ENCODE measurements at regions not wholly inside any gene's neighbourhood (a gene's known extent, or its start where the extent isn't known, plus 50 kb on each side); places are given as distances from the start of the nearest gene placed in this dataset.
"Not testable (repeated sequence)": the region's sequence is repeated elsewhere in the genome, so short reads cannot be mapped to it uniquely, and the experiment has no call there.

DNA sequence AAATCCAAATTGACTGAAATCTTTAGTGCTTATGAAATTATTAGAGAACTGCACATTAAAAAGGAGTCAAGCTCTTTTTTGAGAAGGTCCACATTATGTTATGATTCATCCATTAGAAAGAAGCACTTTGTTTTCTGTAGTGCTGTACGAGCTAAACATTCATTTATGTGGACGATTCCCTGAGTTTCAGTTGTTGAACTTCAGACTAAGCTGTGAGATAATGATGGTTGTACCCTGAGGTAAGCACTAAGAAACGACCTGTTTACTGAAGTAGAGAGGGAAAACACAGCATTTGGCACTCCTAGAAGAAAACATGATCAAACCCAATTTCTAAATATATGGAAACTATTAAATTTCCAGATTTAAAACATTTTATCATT, 67.3 kb upstream of the ATP2B1 start:
- no peak for DNase-seq (ENCODE audit: low read depth in 3 of 3, low spot score in 2 of 3)

DNA sequence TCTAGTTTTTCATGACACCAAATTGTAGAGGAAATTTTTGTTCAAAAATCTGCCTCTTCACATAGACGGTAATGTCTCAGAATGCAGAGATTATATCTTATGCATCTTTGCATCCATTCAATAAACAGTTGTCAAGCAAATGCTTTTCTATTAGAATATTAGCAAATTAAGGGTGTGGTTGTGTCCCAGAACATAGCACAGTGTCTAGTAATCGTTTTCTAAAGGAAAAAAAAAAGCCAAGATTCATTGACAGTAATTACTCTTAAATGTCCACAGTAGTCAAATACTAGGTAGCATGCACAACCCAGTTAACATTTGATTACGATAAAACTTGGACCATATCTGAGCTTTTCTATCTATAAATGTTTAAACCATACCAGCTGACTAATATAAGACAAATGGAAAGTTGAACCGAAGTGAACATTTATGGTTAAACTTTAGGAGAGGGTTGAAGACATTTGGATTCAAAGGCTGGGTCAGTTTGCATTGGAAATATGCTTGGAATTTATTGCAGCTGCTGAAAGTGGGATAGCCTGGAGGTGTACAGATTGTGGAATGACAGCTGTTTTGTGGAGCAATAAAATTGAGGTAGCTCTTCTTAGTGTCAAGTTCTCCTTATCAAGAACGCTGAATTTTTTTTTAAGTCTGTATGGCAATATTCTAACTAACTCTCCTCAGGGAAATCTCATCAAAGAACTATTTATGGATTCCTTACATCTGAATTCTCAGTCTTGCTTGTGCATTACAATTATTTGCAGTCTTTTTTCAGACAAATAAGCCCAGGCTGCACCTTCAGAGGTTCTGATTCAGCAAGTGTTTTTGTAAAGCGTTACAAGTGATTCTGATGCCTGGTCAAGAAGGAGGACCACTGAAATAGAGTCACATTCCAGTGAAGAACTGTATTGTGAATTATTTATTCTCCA, 66.7 kb upstream of the ATP2B1 start:
- DNase-seq (ENCODE audit: low read depth in 3 of 3, low spot score in 2 of 3), result no peak

DNA sequence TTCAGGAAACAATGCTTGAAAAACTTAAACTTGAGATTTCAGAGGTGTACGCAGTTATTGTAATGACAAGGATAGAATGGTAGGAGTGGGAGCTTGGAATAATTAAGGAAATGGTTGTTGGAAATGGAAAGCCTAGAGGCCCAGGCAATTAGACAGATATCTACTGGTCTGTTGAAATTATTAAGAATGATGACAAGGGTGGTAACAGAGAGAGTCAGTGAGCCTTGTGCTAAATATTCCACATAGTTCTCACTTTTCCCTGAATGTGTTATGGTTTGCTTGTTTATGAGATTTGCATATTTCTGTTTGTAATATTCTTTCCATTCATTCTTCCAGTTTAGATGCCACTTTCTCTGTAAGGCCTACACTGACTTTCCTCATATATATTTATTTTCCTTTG, 66.0 kb upstream of the ATP2B1 start:
- no peak for DNase-seq (ENCODE audit: low read depth in 3 of 3, low spot score in 2 of 3)

DNA sequence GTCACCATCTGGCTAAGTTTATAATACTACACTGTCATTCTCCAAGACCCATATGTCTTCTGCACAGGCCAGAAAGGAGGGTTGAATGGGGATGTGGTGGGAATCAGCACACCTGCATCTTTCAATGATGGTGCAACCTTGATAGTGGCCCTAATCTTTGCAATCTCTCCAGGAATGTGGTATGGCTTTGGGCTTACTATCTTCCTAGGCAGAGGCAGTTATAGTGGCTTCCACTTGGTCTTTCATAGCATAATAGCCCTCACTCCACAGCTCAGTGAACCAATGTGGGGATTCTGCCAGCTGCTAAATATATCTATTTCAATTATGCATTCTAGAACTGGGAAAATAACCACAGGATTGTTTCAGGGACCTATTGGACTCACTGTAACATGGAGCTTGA, 61.8 kb upstream of the ATP2B1 start:
- no peak for DNase-seq (ENCODE audit: low read depth in 3 of 3, low spot score in 2 of 3)

DNA sequence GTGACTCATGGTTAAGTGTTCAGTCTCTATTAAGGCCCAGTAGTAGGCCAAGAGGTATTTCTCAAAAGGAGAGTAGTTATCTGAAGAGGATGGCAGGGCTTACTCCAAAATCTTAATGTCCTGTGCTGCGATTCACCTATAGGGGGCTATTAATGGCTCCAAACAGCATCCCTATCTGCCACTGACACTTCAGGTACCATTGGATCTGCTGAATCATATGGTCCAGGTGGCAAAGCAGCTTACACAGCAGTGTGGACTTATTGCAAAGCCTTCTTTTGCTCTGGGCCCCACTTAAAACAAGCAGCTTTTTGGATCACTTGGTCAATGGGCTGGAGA, 60.8 kb upstream of the ATP2B1 start:
- no peak for DNase-seq (ENCODE audit: low read depth in 3 of 3, low spot score in 2 of 3)

DNA sequence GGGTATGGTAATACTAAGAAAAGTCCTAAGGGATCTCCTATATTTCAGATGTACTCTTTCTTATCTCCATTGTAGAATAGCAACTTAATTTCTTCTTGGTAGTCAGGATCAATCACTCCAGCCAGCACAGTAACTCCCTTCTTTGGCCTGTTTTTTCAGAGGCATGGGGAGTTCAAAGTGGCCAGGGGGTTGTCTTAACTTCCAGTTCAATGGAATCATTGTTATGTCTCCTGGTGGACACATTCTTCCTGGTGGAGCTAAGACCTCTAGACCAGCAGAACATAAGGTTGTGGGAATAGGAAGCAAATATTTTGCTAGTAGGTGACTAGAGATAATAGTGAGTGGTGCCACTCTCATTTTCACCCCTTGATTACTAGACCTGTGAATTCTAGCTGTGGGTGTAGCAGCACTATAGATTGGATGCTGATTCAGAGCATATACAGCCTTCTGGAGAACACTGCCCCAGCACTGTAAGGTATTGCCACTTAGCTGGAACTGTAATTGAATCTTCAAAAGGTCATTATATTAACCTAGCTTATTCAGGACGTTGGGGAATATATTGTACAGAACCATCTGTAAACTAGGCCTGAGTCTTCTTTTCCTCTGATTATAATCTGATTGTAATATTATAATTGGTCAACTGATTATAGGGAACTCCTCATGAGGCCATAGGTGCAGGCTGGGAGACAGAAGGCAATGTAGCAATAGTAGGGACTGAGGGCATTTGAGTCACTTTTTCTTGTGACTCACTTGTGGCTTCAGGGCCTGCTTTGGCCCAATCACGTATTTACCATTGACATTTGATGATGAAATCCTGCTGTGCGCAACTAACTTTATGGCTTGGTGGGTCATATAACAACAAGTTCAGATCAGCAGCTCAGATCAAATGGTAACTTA, 60.2 kb upstream of the ATP2B1 start:
- DNase-seq (ENCODE audit: low read depth in 3 of 3, low spot score in 2 of 3), result no peak

DNA sequence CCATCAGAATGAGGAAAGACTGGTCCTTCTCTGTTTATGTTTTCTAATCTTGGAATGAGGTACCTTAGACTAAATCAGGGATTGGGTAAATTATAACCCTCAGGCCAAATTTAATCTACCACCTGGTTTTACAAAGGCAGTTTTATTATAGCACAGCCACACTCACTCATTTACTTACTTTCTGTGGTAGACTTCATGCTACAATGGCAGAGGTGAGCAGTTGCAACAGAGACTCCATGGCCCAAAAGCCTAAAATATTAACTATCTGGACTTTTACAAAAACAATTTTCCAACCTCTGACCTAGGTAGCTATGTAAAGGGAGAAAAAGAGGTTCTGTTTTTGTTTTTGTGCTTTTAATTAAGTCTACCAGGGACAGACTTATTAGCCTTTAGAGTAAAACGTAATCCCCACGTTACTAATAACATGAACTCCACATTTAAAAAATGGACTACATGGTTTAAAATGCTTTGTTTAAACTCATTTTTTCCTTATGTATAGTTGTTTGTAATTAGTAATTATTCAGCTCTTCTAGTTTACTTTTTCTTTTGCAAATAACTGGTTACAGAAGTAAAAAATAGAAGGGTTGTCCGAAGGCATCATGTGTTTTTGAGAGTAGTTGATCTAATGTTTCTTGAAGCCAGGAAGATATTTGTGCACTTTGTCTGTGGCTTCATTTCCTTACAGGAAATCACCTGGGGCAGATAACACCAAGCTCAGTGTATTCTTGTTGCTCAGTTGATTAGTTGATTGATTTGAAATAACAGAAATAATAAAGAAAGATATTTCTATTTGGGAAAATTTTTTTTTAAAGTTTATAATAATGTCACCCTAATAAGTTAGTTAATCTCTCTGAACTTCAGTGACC, 57.6 kb upstream of the ATP2B1 start:
- DNase-seq (ENCODE audit: low read depth in 3 of 3, low spot score in 2 of 3), result no peak

DNA sequence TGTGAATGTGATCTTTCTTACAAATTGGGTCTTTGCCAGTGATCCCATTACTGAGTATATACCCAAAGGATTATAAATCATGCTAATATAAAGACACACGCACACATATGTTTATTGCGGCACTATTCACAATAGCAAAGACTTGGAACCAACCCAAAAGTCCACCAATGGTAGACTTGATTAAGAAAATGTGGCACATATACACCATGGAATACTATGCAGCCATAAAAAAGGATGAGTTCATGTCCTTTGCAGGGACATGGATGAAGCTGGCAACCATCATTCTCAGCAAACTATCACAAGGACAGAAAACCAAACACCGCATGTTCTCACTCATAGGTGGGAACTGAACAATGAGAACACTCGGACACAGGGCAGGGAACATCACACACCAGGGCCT, 55.5 kb upstream of the ATP2B1 start:
- not testable (repeated sequence) for DNase-seq (ENCODE audit: low read depth in 3 of 3, low spot score in 2 of 3)

DNA sequence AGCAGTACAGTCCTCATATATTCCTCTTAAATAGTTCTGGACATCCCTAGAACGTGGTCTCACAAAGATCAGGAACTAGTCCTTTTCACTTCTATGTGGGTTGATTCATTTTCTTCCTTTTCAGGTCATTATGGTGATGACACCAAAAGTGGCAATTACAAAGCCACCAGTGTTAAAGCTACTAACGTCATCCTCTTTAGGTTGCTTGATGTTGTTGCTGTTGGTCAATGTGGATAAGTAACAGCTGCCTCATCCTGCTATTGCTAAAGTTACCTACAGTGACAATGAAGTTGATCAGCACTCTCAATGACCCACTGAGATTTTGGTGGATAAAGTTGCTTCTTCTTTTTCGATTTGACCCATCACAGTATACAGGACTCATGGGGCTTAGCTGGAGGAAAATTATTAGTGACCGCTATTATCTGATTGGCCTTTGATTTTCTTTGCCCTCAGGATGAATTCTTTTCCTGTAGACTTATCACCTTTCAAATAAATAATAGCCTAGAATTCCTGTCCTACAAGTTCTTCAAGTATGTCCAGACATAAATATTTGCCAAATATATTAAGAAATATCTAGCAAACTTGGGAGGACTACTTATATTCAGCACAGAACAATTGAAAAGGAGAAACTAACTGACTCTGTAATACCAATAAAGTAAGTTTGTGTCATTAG, 54.0 kb upstream of the ATP2B1 start:
- DNase-seq (ENCODE audit: low read depth in 3 of 3, low spot score in 2 of 3), result no peak

DNA sequence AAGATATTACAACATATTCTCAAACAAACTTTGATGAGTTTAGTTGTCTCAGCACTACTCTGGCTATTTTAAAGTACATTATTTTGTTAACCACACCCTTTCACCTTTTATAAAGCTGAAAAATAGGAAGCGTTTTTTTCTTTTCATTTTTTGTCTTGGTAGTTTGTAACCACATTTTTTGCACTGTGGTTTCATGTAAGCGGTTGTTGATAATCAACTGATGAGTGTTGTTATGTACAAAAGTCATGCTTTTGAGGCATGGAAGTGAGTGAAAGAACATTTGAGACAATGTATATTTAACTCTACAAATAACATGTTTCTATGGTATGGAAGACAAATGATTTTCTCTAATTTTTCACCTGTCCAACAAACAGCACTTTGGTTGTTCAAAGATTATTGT, 52.1 kb upstream of the ATP2B1 start:
- DNase-seq (ENCODE audit: low read depth in 3 of 3, low spot score in 2 of 3), result no peak

Measured in right renal cortex interstitium (tissue), 3 donors.